ENCODE measurements at regions not wholly inside any gene's neighbourhood (a gene's known extent, or its start where the extent isn't known, plus 50 kb on each side); places are given as distances from the start of the nearest gene placed in this dataset.

DNA sequence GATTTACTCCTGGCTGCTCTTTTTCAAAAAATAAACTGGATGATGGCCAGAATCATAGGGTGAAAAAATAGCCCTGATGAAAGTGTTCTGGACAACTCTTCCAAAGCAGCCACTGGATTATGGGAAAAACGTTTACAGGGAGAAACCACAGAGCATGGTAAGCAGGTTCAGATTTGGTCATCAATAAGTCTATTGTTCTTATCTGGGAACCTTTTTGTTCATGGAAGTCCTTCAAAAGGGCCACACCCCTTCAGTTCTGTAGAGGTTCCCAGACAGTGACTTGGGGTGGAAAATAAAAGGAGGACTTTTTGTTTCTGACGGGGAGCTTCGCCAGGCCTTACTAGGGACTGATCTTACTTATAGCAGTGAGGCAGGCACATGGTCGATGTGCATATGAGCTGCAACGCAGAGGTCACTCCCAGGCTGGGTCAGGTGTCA is 117.4 kb upstream of the SLC38A2 start:
- no peak for TF ChIP-seq RAD21 (IDR thresholded peaks at IDR 0.05; ENCODE audit: low read length)
- TF ChIP-seq POLR2A (IDR thresholded peaks at IDR 0.05; ENCODE audit: low read depth, low read length), result no peak
- no peak for TF ChIP-seq CEBPB (IDR thresholded peaks at IDR 0.05; ENCODE audit: low read depth, low read length)
- TF ChIP-seq, protein P1, sequence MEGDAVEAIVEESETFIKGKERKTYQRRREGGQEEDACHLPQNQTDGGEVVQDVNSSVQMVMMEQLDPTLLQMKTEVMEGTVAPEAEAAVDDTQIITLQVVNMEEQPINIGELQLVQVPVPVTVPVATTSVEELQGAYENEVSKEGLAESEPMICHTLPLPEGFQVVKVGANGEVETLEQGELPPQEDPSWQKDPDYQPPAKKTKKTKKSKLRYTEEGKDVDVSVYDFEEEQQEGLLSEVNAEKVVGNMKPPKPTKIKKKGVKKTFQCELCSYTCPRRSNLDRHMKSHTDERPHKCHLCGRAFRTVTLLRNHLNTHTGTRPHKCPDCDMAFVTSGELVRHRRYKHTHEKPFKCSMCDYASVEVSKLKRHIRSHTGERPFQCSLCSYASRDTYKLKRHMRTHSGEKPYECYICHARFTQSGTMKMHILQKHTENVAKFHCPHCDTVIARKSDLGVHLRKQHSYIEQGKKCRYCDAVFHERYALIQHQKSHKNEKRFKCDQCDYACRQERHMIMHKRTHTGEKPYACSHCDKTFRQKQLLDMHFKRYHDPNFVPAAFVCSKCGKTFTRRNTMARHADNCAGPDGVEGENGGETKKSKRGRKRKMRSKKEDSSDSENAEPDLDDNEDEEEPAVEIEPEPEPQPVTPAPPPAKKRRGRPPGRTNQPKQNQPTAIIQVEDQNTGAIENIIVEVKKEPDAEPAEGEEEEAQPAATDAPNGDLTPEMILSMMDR (conservative IDR thresholded peaks at IDR 0.05; ENCODE audit: low read depth, low read length), result no peak
- no peak for TF ChIP-seq FOS (IDR thresholded peaks at IDR 0.05; ENCODE audit: low read depth, low read length)
- no peak for TF ChIP-seq RFX5 (IDR thresholded peaks at IDR 0.05; ENCODE audit: low read depth, low read length)
- no peak for TF ChIP-seq CHD1 (IDR thresholded peaks at IDR 0.05; ENCODE audit: low read depth, low read length)
- TF ChIP-seq, protein P2, sequence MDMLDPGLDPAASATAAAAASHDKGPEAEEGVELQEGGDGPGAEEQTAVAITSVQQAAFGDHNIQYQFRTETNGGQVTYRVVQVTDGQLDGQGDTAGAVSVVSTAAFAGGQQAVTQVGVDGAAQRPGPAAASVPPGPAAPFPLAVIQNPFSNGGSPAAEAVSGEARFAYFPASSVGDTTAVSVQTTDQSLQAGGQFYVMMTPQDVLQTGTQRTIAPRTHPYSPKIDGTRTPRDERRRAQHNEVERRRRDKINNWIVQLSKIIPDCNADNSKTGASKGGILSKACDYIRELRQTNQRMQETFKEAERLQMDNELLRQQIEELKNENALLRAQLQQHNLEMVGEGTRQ (IDR thresholded peaks at IDR 0.05; ENCODE audit: low read depth, low read length), result no peak
- TF ChIP-seq MAFK (IDR thresholded peaks at IDR 0.05; ENCODE audit: low read depth, low read length), result no peak
- no peak for TF ChIP-seq SMC3 (IDR thresholded peaks at IDR 0.05; ENCODE audit: low read depth, low read length)

All from IMR-90 (cell line).